Adrenal gland (tissue), 9 donors: ENCODE measurements at regions not wholly inside any gene's neighbourhood (a gene's known extent, or its start where the extent isn't known, plus 50 kb on each side); places are given as distances from the start of the nearest gene placed in this dataset.

Experiments used
- DNase-seq, 7 donors: peaks; one replicate each; pipeline ENCODE4 v3.0.0-alpha.2; 2019 to 2020
- H3K27ac ChIP-seq, 5 donors: fragments of 200-600 bp; sonication (generic) in 4 of 5; 1 replicate in 3 of 5; 2 replicates in 2 of 5; pipeline versions ENCODE4 v1.5.1 to v1.8.0; 2016 to 2020; ENCODE audit warnings: mild to moderate bottlenecking in 1 of 5
- H3K27me3 ChIP-seq: fragments of 200-600 bp; 2 replicates; pipeline ENCODE4 v1.8.0; 2021
- H3K36me3 ChIP-seq, 2 donors: fragments of 200-600 bp; replicated peaks in 1 of 2; 1 replicate in 1 of 2; 2 replicates in 1 of 2; pipeline versions ENCODE4 v1.5.1 to v1.8.0; 2018 to 2022
- H3K4me1 ChIP-seq, 2 donors: fragments of 200-600 bp; replicated peaks in 1 of 2; 1 replicate in 1 of 2; 2 replicates in 1 of 2; pipeline versions ENCODE4 v1.5.1 to v1.8.0; 2018 to 2021
- H3K4me3 ChIP-seq, 4 donors: fragments of 200-600 bp; sonication (generic) in 3 of 4; one replicate each; pipeline ENCODE4 v1.5.1; 2016 to 2018
- H3K9me3 ChIP-seq, 3 donors: fragments of 200-600 bp; sonication (generic) in 1 of 3; replicated peaks in 1 of 3; 1 replicate in 2 of 3; 2 replicates in 1 of 3; pipeline versions ENCODE4 v1.5.1 to v1.8.0; 2016 to 2021
- CTCF ChIP-seq, 6 experiments: fragments of 450-650 bp in 4 of 6; fragments of 200-600 bp in 2 of 6; sonication (generic) in 1 of 6; IDR thresholded peaks; 1 replicate in 5 of 6; 2 replicates in 1 of 6; pipeline versions ENCODE4 v1.5.1 to v1.8.0; 2016 to 2021; ENCODE audit warnings: antibody characterized with exemption in 6 of 6, mild to moderate bottlenecking in 2 of 6, moderate library complexity in 1 of 6
- POLR2A ChIP-seq, 2 donors: fragments of 450-650 bp; IDR thresholded peaks; one replicate each; pipeline ENCODE4 v1.6.1; 2017; ENCODE audit warnings: antibody characterized with exemption in 2 of 2, mild to moderate bottlenecking in 2 of 2, moderate library complexity in 1 of 2
- WGBS, 4 donors: extraction: QIAGEN DNeasy Blood & Tissue Kit in 2 of 4; methylation state at CpG; one replicate each; pipeline versions ENCODE4 v1.1.5 to v1.1.7; 2013 to 2017; 5-methylcytosine and 5-hydroxymethylcytosine counted together
- intact Hi-C, 2 donors: fragments of 100-400 bp; cut with DNase I; formaldehyde crosslinking; loops; one replicate each; pipeline versions ENCODE4 v1.14.1 to v1.15.0; 2022 to 2023
- donor health status: healthy with polysubstance abuse.
- donor health status: Bipolar disorder and iron deficiency.
- donor health status: DM: yes; HTN: yes; CAD: no.
- donor health status: DM: no; HTN: no; CAD: no.
- donor health status: DM: no; HTN: no; CAD: no.

GRCh38 chr2:81648370-81648769 is 1343.8 kb upstream of the LRRTM1 start:
- no peaks in the 10 kb centered on the region for H3K9me3 ChIP-seq
- 73 to 81% (median 76%) methylated on average over 5 of the region's 5 CpGs for WGBS, 4 donors
- H3K36me3 ChIP-seq, result no peaks in the 10 kb centered on the region
- no peak for DNase-seq
- intact Hi-C loops, result no loop called here
- no peak overlapping the region for H3K4me3 ChIP-seq
- TF ChIP-seq POLR2A (IDR thresholded peaks at IDR 0.05) (no peak), CTCF (IDR thresholded peaks at IDR 0.05) (no peak)
- H3K27ac ChIP-seq, result no peak overlapping the region
- H3K27me3 ChIP-seq, result no peaks in the 10 kb centered on the region
- no peaks in the 10 kb centered on the region for H3K4me1 ChIP-seq

- H3K27me3 ChIP-seq, result no peaks in the 10 kb centered on the region
- intact Hi-C loops, result no loop called here
- H3K9me3 ChIP-seq, result no peaks in the 10 kb centered on the region
- TF ChIP-seq POLR2A (IDR thresholded peaks at IDR 0.05) (no peak), CTCF (IDR thresholded peaks at IDR 0.05) (no peak)
- H3K27ac ChIP-seq, result no peak overlapping the region
- no peak for DNase-seq
- H3K4me3 ChIP-seq, result no peak overlapping the region
- H3K4me1 ChIP-seq, result no peaks in the 10 kb centered on the region
- H3K36me3 ChIP-seq, result no peaks in the 10 kb centered on the region
Observed at GRCh38 chr2:81647715-81648230, 1343.2 kb upstream of the LRRTM1 start.

- Histone ChIP-seq H3K4me1 (no peaks in the 10 kb centered on the region), H3K27me3 (no peaks in the 10 kb centered on the region), H3K4me3 (no peak overlapping the region), H3K27ac (no peak overlapping the region), H3K36me3 (no peaks in the 10 kb centered on the region), H3K9me3 (no peaks in the 10 kb centered on the region)
- WGBS, 4 donors, result 5 to 33% (median 20%) methylated on average over 2 of the region's 2 CpGs
- intact Hi-C loops, result no loop called here
- TF ChIP-seq CTCF (IDR thresholded peaks at IDR 0.05) (no peak), POLR2A (IDR thresholded peaks at IDR 0.05) (no peak)
- no peak for DNase-seq
Observed at GRCh38 chr2:81645745-81646301, 1341.3 kb upstream of the LRRTM1 start.

- Histone ChIP-seq H3K4me1 (no peaks in the 10 kb centered on the region), H3K27me3 (no peaks in the 10 kb centered on the region), H3K36me3 (no peaks in the 10 kb centered on the region), H3K9me3 (no peaks in the 10 kb centered on the region), H3K4me3 (no peak overlapping the region), H3K27ac (no peak overlapping the region)
- TF ChIP-seq CTCF (IDR thresholded peaks at IDR 0.05) (no peak), POLR2A (IDR thresholded peaks at IDR 0.05) (no peak)
- WGBS, 4 donors, result 13 to 25% (median 21%) methylated on average over 1 of the region's 1 CpG
- intact Hi-C loops, result no loop called here
- DNase-seq, result no peak
Observed at GRCh38 chr2:81644189-81644588, 1339.6 kb upstream of the LRRTM1 start.
